ENCODE measurements at regions not wholly inside any gene's neighbourhood (a gene's known extent, or its start where the extent isn't known, plus 50 kb on each side); places are given as distances from the start of the nearest gene placed in this dataset.

DNA sequence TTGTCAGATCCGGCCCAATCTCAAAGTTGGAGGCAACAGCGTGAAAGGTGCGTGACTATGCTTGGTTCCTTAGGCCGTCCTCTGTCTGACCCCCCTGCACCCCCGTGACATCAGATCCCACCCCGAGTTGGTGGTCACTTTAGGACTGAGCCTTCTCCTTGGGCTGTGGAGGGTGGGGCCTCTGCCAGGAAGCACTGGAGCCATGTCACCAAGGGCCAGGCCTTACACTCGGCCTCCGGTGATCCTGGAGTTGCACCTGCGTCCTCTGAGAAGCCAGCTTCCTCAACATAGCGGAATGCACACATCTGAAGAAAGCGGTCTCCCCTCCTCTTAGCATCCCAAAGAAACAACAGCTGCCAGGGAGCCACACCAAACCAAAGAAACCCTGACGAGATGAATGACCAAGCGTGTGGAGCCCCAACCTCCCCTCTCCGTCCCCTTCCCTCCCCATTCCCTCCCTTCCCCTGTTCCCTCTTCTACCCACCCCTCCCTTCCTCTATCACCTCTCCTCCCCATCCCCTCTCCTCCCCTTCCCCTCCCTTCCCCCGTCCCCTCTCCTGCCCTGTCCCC lies 182.6 kb downstream of the TTLL2 start:
- DNase-seq (ENCODE audit: low read depth, low spot score): no peak
- in situ Hi-C loops (cut with HindIII; ENCODE audit: low sequenced_read_pairs): no loop called here
- TF ChIP-seq, protein P1, sequence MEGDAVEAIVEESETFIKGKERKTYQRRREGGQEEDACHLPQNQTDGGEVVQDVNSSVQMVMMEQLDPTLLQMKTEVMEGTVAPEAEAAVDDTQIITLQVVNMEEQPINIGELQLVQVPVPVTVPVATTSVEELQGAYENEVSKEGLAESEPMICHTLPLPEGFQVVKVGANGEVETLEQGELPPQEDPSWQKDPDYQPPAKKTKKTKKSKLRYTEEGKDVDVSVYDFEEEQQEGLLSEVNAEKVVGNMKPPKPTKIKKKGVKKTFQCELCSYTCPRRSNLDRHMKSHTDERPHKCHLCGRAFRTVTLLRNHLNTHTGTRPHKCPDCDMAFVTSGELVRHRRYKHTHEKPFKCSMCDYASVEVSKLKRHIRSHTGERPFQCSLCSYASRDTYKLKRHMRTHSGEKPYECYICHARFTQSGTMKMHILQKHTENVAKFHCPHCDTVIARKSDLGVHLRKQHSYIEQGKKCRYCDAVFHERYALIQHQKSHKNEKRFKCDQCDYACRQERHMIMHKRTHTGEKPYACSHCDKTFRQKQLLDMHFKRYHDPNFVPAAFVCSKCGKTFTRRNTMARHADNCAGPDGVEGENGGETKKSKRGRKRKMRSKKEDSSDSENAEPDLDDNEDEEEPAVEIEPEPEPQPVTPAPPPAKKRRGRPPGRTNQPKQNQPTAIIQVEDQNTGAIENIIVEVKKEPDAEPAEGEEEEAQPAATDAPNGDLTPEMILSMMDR (IDR thresholded peaks at IDR 0.05; ENCODE audit: low read depth, low read length): no peak
- H3K4me3 ChIP-seq (ENCODE audit: low read depth, low read length): no peak overlapping the region

DNA sequence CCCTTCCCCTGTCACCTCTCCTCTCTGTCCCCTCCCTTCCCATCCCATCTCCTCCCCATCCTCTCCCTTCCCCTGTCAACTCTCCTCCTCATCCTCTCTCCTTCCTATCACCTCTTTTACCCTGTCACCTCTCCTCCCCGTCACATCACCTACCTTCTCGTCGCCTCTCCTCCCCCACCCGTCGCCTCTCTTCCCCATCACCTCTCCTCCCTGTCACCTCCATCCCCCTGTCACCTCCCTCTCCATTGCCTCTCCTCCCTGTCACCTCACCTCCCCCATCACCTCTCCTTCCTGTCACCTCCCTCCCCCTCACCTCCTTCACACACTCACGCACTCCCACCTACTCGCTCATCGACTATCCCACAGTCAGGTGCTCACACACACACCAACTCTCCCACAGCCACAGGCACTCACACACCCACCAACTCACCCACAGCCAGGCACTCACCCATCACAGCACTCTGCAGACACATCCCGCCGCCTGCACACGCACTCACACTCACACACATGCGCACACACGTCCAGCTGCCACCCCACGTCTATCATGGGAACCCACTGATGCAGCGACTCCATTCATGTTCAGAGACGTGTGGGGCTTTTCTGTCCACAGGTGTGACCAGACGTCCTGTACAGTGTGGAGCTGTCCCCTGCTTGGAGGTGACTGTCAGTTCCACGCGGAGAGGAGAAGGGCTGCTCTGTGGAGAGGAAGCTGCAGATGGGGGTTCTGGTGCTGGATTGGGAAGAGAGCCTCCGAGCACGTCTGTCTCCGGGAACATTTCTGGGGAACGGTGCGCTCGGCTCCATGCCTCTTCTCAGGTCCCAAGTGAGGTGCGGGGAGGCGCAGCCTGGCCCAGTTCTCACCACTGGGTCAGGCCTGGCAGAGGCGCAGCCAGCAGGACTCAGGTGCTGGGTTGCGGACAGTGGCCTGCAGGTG lies 184.3 kb downstream of the TTLL2 start:
- DNase-seq (ENCODE audit: low read depth, low spot score): no peak
- in situ Hi-C loops (cut with HindIII; ENCODE audit: low sequenced_read_pairs): no loop called here
- no peak overlapping the region for H3K4me3 ChIP-seq (ENCODE audit: low read depth, low read length)
- TF ChIP-seq, protein P1 (IDR thresholded peaks at IDR 0.05; ENCODE audit: low read depth, low read length): no peak

DNA sequence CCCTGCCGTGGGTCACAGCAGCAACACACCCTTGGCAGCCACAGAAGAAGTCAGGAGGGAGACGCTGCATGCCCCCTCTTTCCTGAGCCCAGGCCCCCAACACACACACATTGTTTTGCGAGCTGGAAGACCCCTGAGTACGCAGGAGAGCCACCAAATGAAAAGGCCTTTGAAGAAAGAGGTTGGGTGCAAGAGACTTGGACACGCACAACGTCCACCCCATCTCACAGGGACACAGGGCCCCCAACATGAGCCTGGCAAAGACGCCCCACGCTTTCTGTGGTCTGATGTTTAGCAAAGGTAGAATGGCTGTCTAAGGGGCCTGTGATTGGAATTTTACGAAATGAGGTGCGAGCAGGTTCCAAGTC lies 185.0 kb downstream of the TTLL2 start:
- TF ChIP-seq, protein P1 (IDR thresholded peaks at IDR 0.05; ENCODE audit: low read depth, low read length): no peak
- in situ Hi-C loops (cut with HindIII; ENCODE audit: low sequenced_read_pairs): no loop called here
- no peak for DNase-seq (ENCODE audit: low read depth, low spot score)
- no peak overlapping the region for H3K4me3 ChIP-seq (ENCODE audit: low read depth, low read length)

DNA sequence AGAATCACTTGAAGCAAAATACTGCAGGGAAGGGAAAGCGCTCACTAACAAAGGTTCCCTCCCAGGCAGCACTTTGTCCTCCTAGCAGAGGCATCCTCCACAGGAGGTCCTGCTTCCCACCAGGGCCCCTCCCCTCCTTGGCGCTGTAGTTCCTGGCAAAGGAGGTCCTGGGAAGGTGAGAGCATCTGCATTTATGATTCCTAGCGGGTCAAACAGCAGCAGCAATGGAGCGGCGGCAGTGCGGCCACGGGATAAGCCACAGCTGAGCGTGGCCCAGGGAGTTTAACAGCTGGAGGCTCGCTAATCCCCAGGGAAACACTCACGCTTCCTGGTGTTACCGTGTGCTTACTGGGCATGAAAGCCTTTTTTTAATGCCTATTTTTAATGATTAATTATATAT lies 185.8 kb downstream of the TTLL2 start:
- TF ChIP-seq, protein P1 (IDR thresholded peaks at IDR 0.05; ENCODE audit: low read depth, low read length): no peak
- no peak overlapping the region for H3K4me3 ChIP-seq (ENCODE audit: low read depth, low read length)
- in situ Hi-C loops (cut with HindIII; ENCODE audit: low sequenced_read_pairs): no loop called here
- DNase-seq (ENCODE audit: low read depth, low spot score): no peak

DNA sequence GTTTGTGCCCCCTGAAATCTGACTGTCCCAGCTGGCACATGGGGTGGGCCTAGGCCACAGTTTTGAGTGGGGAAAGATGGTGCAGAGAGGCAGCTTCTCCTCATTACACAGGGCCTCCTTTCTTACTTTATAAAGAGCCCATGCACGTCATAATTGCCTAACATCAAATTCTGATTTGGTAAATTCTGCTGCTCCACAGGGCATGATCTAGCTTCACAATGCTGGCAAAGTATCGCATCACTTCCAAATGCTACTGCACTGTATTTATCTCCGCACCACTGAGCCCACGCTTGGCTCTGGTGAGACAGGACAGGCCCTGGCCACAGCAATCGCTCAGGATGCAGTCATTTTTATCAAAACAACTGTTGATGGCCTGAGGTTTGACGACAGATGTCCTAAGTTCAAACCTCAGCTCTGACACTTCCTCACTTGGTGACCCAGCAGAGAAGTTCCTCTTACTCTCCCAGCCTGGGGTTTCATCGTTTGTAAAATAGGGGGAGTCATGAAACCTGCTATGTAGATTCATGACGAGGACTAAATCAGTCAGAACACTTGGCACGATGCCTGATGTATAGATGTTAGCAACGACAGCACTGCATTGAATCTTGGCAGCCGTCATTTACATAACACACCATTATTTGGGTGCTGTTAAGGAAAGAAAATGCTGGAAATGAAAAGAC lies 187.9 kb downstream of the TTLL2 start:
- no peak overlapping the region for H3K4me3 ChIP-seq (ENCODE audit: low read depth, low read length)
- in situ Hi-C loops (cut with HindIII; ENCODE audit: low sequenced_read_pairs): no loop called here
- DNase-seq (ENCODE audit: low read depth, low spot score): no peak
- TF ChIP-seq, protein P1 (IDR thresholded peaks at IDR 0.05; ENCODE audit: low read depth, low read length): no peak

DNA sequence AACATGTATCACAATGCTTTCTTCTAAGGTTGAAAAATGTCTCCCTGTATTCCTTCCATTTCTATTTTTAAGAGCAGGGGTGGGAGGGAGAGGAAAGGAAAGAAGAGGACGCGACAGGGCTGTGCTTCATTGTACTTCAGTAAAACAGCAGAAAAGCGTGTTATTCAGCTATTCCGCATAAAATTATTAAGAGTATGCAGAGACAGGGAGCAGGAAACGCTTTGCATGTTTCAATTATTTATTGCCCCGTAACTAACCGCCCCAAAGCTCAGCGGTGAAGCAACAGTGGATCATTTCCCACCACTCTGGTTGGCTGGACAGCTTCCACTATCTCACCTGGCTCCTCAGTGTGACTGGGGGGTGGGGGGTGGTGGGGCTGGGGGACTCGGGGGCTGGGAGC lies 188.9 kb downstream of the TTLL2 start:
- no peak overlapping the region for H3K4me3 ChIP-seq (ENCODE audit: low read depth, low read length)
- TF ChIP-seq, protein P1 (IDR thresholded peaks at IDR 0.05; ENCODE audit: low read depth, low read length): no peak
- in situ Hi-C loops (cut with HindIII; ENCODE audit: low sequenced_read_pairs): no loop called here
- no peak for DNase-seq (ENCODE audit: low read depth, low spot score)
